Osteoblast (primary cell): ENCODE measurements at regions not wholly inside any gene's neighbourhood (a gene's known extent, or its start where the extent isn't known, plus 50 kb on each side); places are given as distances from the start of the nearest gene placed in this dataset.
A peak's percentile ranks its signal among the peaks of the same experiment; 100 is the strongest.

ENCODE experiments used
- DNase-seq: peaks from one replicate; pipeline ENCODE4 v3.0.0; 2011; ENCODE audit warnings: low spot score, mixed read lengths; ENCODE audit not compliant: insufficient read length; ENCODE audit errors: missing footprints
- H2AFZ ChIP-seq: 2 replicates; pipeline ENCODE4 v1.6.0; 2011; ENCODE audit warnings: mild to moderate bottlenecking, low read length
- H3K27ac ChIP-seq: 2 replicates; pipeline ENCODE4 v1.5.1; 2011; ENCODE audit warnings: mild to moderate bottlenecking, low read depth, low read length, moderate library complexity
- H3K27me3 ChIP-seq: 2 replicates; pipeline ENCODE4 v1.6.0; 2012; ENCODE audit warnings: mild to moderate bottlenecking, control low read depth, inconsistent platforms, low read length, moderate library complexity; ENCODE audit not compliant: insufficient read depth
- H3K36me3 ChIP-seq: 2 replicates; pipeline ENCODE4 v1.5.1; 2011; ENCODE audit warnings: mild to moderate bottlenecking, low read length, control low read depth, moderate library complexity; ENCODE audit not compliant: insufficient read depth
- H3K4me1 ChIP-seq: 2 replicates; pipeline ENCODE4 v1.5.1; 2011; ENCODE audit warnings: mild to moderate bottlenecking, low read length, control low read depth, moderate library complexity; ENCODE audit not compliant: insufficient read depth
- H3K4me2 ChIP-seq: 2 replicates; pipeline ENCODE4 v1.6.0; 2011; ENCODE audit warnings: mild to moderate bottlenecking, low read length; ENCODE audit not compliant: insufficient read depth
- H3K4me3 ChIP-seq: fragments of 200-600 bp; sonication (generic); 3 replicates; pipeline ENCODE4 v1.5.1; 2012; ENCODE audit warnings: mild to moderate bottlenecking, low read length, inconsistent platforms; ENCODE audit not compliant: insufficient read depth
- H3K79me2 ChIP-seq: 2 replicates; pipeline ENCODE4 v1.6.0; 2012; ENCODE audit warnings: mild to moderate bottlenecking, low read length, control low read depth, inconsistent platforms; ENCODE audit not compliant: insufficient read depth
- H3K9me3 ChIP-seq: 2 replicates; pipeline ENCODE4 v1.5.1; 2011; ENCODE audit warnings: low read depth, low read length, control low read depth
- H4K20me1 ChIP-seq: 2 replicates; pipeline ENCODE4 v1.6.0; 2012; ENCODE audit warnings: mild to moderate bottlenecking, low read length, control low read depth; ENCODE audit not compliant: insufficient read depth
- TF ChIP-seq, protein P1 (sequence below): IDR thresholded peaks from 2 replicates; pipeline ENCODE4 v1.5.1; 2011; ENCODE audit warnings: mild to moderate bottlenecking, low read depth, low read length, moderate library complexity; ENCODE audit errors: extremely low read depth

DNA sequence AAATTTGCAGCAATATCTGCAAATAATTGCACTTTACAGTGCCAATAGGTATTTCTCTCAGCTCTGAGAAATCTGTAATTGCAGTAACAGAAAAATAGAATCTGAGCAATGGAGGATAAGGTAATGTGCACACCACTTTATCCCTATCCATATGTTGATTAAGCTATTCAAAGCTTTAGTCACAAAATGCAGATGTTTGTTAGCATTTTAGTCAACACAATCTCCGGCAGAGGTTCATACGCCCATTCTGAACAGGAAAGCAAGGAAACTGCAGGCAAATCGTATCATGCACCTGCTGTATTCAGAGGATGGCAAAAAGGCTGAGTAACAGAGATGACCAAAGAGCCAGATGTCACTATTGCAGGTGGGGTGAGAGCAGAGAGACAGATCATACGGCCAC lies 566.2 kb upstream of the CDH2 start:
- no peaks in the 10 kb centered on the region for H3K79me2 ChIP-seq
- TF ChIP-seq, protein P1, sequence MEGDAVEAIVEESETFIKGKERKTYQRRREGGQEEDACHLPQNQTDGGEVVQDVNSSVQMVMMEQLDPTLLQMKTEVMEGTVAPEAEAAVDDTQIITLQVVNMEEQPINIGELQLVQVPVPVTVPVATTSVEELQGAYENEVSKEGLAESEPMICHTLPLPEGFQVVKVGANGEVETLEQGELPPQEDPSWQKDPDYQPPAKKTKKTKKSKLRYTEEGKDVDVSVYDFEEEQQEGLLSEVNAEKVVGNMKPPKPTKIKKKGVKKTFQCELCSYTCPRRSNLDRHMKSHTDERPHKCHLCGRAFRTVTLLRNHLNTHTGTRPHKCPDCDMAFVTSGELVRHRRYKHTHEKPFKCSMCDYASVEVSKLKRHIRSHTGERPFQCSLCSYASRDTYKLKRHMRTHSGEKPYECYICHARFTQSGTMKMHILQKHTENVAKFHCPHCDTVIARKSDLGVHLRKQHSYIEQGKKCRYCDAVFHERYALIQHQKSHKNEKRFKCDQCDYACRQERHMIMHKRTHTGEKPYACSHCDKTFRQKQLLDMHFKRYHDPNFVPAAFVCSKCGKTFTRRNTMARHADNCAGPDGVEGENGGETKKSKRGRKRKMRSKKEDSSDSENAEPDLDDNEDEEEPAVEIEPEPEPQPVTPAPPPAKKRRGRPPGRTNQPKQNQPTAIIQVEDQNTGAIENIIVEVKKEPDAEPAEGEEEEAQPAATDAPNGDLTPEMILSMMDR: no peak
- H3K36me3 ChIP-seq: no peaks in the 10 kb centered on the region
- DNase-seq: no peak
- H4K20me1 ChIP-seq: no peaks in the 10 kb centered on the region
- H3K27ac ChIP-seq: no peak overlapping the region
- no peak overlapping the region for H2AFZ ChIP-seq
- no peak overlapping the region for H3K4me2 ChIP-seq
- H3K27me3 ChIP-seq: no peaks in the 10 kb centered on the region
- H3K4me3 ChIP-seq: no peak overlapping the region
- H3K4me1 ChIP-seq: no peaks in the 10 kb centered on the region
- no peaks in the 10 kb centered on the region for H3K9me3 ChIP-seq

DNA sequence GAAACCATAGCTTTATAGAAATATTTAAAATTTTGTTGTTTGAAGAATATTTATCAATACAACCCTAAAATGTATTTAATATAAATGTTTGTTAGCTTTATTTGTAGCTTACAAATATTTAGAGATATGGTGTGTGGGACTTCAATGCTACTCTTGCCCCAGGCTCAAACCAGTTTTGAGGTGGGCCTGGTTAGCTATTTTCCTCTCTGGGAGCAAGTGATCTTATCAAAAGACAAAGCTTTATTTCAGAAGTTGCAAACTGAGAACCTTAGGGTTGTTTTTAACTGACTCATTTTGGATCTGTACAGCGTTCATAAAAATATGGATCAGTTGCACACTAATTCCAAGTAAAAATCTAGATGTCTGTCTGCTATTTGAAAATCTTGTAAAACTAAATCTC lies 563.6 kb upstream of the CDH2 start:
- no peak for DNase-seq
- no peak overlapping the region for H3K4me3 ChIP-seq
- H2AFZ ChIP-seq: no peak overlapping the region
- no peak overlapping the region for H3K27ac ChIP-seq
- H3K27me3 ChIP-seq: no peaks in the 10 kb centered on the region
- no peaks in the 10 kb centered on the region for H3K79me2 ChIP-seq
- TF ChIP-seq, protein P1: no peak
- no peak overlapping the region for H3K4me2 ChIP-seq
- H3K4me1 ChIP-seq: peaks cover 16% of the 10 kb centered on the region
- H3K9me3 ChIP-seq: no peaks in the 10 kb centered on the region
- H4K20me1 ChIP-seq: no peaks in the 10 kb centered on the region
- H3K36me3 ChIP-seq: no peaks in the 10 kb centered on the region

DNA sequence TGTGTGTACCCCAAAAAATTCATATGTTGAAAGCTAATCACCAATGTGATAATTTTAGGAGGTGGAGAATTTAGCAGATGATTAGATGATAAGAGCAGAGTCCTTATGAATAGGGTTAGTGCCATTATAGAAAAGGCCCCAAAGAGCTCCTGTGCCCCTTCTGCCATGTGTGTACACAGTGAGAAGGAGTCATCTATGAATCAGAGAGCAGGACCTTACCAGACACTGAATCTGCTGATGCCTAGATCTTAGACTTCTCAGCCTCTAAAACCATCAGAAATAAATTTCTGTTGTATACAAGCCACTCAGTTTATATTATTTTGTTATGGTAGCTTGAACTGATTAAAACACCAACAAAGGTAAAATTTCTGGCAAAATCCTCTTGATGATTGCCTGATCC lies 560.0 kb upstream of the CDH2 start:
- Histone ChIP-seq H3K79me2 (no peaks in the 10 kb centered on the region), H3K27ac (peak overlapping the region; percentile 87)

DNA sequence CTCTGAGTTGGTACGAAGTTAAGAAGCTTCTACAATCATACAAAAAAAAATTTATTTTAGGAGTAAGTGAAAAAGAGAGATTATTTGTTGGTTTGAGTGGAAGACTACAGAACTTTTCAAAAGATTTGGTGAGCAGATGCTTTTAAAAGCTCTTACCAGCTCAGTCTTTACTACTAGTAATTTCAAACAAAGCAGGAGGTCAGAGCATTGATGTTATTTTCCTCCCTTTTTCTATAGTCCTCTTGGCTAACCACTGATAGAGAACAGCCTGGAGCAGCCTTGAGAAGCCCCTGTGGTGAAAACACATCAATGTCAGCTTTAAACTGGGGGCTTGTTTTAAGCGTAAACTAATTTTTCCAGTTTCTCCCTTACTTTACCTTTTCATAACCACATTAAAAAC lies 559.3 kb upstream of the CDH2 start:
- H3K9me3 ChIP-seq: no peaks in the 10 kb centered on the region
- H4K20me1 ChIP-seq: no peaks in the 10 kb centered on the region
- peaks cover 16% of the 10 kb centered on the region for H3K4me1 ChIP-seq
- peak overlapping the region; percentile 87 for H3K27ac ChIP-seq
- H3K79me2 ChIP-seq: no peaks in the 10 kb centered on the region
- no peaks in the 10 kb centered on the region for H3K27me3 ChIP-seq
- no peaks in the 10 kb centered on the region for H3K36me3 ChIP-seq
- no peak overlapping the region for H3K4me3 ChIP-seq
- TF ChIP-seq, protein P1: no peak
- DNase-seq: peak; percentile 17
- peak overlapping the region; percentile 48 for H3K4me2 ChIP-seq
- H2AFZ ChIP-seq: peak overlapping the region; percentile 36

More for the DNA sequence above, 560.0 kb upstream of the CDH2 start:
- Histone ChIP-seq H3K36me3 (no peaks in the 10 kb centered on the region), H3K4me1 (peaks cover 16% of the 10 kb centered on the region), H4K20me1 (no peaks in the 10 kb centered on the region), H3K9me3 (no peaks in the 10 kb centered on the region), H2AFZ (no peak overlapping the region), H3K4me2 (no peak overlapping the region), H3K27me3 (no peaks in the 10 kb centered on the region), H3K4me3 (no peak overlapping the region)
- TF ChIP-seq, protein P1: no peak
- DNase-seq: peak; percentile 15
